WERI-Rb-1 (cell line): ENCODE measurements at regions not wholly inside any gene's neighbourhood (a gene's known extent, or its start where the extent isn't known, plus 50 kb on each side); places are given as distances from the start of the nearest gene placed in this dataset.

Source experiments
- DNase-seq: peaks from one replicate; pipeline ENCODE4 v3.0.0-alpha.2; 2020
- H3K27ac ChIP-seq: fragments of 250-450 bp; sonication (Bioruptor Pico); 2 replicates; pipeline ENCODE4 v1.5.1; 2020; ENCODE audit warnings: mild to moderate bottlenecking, moderate library complexity
- H3K27me3 ChIP-seq: fragments of 250-450 bp; sonication (Bioruptor Pico); 2 replicates; pipeline ENCODE4 v1.5.1; 2021; ENCODE audit warnings: mild to moderate bottlenecking, low read depth, moderate library complexity; ENCODE audit not compliant: insufficient read depth, severe bottlenecking
- H3K36me3 ChIP-seq: fragments of 250-450 bp; sonication (Bioruptor Pico); 2 replicates; pipeline ENCODE4 v1.5.1; 2020; ENCODE audit warnings: mild to moderate bottlenecking, moderate library complexity
- H3K4me3 ChIP-seq: 2 replicates; pipeline ENCODE4 v1.5.1; 2011; ENCODE audit warnings: low read depth, mild to moderate bottlenecking, control low read depth, low read length
- H3K9me3 ChIP-seq: fragments of 250-450 bp; sonication (Bioruptor Pico); 2 replicates; pipeline ENCODE4 v1.5.1; 2021; ENCODE audit warnings: mild to moderate bottlenecking, moderate library complexity; ENCODE audit not compliant: severe bottlenecking
- TF ChIP-seq, protein P1 (sequence below): IDR thresholded peaks from 2 replicates; pipeline ENCODE4 v1.5.1; 2011; ENCODE audit warnings: low read depth, mild to moderate bottlenecking, control low read depth, inconsistent platforms, low read length

DNA sequence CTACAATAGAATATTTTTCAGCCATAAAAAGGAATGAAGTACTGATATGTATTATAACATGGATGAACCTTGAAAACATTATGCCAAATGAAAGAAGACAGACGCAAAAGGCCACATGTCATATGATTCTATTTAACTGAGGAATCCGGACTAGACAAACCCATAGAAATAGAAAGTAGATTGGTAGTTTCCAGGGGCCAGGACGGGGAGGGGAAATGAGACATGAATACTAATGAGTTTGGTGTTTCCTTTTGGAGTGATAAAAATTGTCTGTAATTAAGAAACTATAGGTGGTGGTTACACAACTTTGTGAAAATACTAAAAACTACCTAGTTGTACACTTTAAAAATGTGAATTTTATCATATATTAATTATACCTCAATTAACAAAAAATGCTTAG is 247.6 kb downstream of the BCAT1 start:
- Histone ChIP-seq H3K4me3 (no peak overlapping the region), H3K27me3 (no peaks in the 10 kb centered on the region), H3K9me3 (no peaks in the 10 kb centered on the region), H3K36me3 (no peaks in the 10 kb centered on the region), H3K27ac (no peak overlapping the region)
- TF ChIP-seq, protein P1, sequence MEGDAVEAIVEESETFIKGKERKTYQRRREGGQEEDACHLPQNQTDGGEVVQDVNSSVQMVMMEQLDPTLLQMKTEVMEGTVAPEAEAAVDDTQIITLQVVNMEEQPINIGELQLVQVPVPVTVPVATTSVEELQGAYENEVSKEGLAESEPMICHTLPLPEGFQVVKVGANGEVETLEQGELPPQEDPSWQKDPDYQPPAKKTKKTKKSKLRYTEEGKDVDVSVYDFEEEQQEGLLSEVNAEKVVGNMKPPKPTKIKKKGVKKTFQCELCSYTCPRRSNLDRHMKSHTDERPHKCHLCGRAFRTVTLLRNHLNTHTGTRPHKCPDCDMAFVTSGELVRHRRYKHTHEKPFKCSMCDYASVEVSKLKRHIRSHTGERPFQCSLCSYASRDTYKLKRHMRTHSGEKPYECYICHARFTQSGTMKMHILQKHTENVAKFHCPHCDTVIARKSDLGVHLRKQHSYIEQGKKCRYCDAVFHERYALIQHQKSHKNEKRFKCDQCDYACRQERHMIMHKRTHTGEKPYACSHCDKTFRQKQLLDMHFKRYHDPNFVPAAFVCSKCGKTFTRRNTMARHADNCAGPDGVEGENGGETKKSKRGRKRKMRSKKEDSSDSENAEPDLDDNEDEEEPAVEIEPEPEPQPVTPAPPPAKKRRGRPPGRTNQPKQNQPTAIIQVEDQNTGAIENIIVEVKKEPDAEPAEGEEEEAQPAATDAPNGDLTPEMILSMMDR: no peak
- no peak for DNase-seq

DNA sequence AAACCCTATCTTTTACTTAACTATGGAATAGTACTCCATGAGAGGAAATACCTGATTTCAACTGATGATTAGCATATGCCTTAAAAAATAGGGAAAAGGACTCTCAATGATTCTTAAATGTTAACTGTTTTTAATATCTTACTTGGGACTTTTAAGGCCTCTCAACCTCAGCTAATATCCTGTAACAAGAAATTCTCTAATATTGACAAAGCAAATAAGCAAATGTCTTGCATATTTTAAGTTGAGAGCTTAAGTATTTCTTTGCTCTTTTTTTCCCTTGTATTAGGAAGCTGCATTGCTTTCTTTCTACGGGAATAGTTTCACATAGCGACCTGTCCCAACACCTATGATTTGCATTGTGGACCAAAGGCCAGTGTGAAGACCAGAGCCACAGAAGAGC is 249.9 kb downstream of the BCAT1 start:
- no peak overlapping the region for H3K27ac ChIP-seq
- H3K36me3 ChIP-seq: no peaks in the 10 kb centered on the region
- H3K9me3 ChIP-seq: no peaks in the 10 kb centered on the region
- DNase-seq: no peak
- no peaks in the 10 kb centered on the region for H3K27me3 ChIP-seq
- TF ChIP-seq, protein P1: no peak
- H3K4me3 ChIP-seq: no peak overlapping the region

DNA sequence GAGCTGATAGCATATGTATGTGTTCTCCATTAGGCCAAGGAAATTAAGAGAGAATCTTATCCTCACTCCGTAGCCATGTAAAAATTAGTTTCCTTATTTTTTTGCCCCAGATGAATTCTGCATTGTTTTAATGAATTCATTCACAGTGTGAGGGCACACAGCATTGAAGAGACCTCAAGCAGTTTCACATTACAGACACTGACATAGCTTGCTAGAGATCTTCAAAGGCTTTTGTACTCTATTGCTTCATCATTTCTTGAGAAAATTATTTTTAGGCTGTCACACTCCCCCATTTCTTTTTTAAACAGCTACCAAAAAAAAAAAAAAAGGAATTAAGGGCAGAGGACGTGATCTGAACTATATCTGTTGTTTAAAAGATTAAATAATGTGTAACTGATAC is 251.1 kb downstream of the BCAT1 start:
- Histone ChIP-seq H3K4me3 (no peak overlapping the region), H3K27ac (no peak overlapping the region), H3K9me3 (no peaks in the 10 kb centered on the region), H3K27me3 (no peaks in the 10 kb centered on the region), H3K36me3 (no peaks in the 10 kb centered on the region)
- no peak for DNase-seq
- TF ChIP-seq, protein P1: no peak

DNA sequence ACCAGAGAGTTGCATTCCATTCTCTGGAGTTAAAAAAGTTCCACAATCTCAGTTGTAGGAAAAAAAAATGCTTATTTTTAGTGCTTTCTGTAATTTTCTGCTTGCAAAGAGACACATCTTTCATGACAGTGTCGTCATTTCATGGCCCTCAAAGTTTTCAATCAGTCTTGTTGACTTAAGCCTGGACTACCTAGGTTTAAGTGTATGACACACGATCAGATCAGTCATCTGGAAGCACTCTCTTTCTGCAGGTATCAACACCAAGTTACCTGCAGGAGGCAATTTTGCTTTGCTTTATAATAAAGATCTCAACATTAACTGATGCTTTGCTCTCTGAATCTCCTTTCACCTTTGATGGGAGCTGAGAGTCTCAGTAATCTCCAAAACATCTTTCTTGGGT is 251.6 kb downstream of the BCAT1 start:
- H3K4me3 ChIP-seq: no peak overlapping the region
- no peaks in the 10 kb centered on the region for H3K27me3 ChIP-seq
- TF ChIP-seq, protein P1: no peak
- DNase-seq: no peak
- H3K27ac ChIP-seq: no peak overlapping the region
- no peaks in the 10 kb centered on the region for H3K36me3 ChIP-seq
- H3K9me3 ChIP-seq: no peaks in the 10 kb centered on the region

DNA sequence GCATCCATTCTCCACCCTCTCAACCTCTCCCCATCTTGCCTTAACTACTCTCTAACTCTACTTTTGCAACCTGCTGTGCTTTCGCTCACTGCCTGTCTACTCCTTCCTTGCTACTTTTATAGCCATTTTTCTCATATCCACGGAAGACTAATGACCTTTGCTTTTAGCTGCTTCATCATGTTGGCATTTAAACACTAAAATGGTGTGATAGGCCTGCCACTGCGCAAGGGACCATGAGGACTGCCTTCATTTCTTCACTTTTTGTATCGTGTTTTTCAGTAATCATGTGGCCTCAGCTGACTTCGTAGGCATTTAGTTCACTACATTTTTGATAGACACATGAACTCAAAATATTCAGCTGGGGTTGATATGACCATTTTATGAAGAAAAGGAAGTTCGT is 252.1 kb downstream of the BCAT1 start:
- no peak overlapping the region for H3K4me3 ChIP-seq
- no peaks in the 10 kb centered on the region for H3K36me3 ChIP-seq
- DNase-seq: no peak
- H3K27me3 ChIP-seq: no peaks in the 10 kb centered on the region
- TF ChIP-seq, protein P1: no peak
- no peak overlapping the region for H3K27ac ChIP-seq
- H3K9me3 ChIP-seq: no peaks in the 10 kb centered on the region

DNA sequence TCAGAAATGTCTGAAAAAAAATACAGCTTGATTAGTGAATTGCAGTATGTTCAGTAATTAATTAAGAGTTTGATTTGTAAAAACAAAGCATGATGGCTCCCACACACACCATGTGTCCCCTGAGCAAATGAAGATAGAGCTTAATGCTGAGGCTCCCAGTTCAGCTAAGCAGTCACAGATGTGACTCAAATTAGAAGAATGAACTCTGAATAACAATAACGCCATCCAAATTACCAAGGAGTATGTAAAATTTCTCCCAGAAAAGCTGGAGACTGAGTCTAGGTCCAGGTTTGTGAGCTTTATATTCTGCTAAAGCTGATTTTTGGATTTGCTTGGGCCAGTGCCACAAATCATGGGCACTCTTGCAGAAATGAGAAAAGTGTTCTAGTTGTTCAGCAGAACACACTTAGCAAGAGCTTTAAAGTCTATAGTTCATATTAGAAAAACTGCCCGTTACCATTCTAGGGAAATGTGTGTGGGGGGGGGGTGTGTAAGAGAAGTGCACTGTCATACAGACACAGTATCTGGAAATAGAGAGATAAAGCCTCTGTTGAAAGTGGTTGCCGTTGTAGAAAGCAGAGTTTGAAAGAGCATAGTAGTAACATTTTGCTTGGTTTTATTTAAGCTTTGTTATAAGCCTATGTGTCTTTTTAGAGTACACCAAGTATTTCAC is 253.1 kb downstream of the BCAT1 start:
- Histone ChIP-seq H3K27ac (no peak overlapping the region), H3K27me3 (no peaks in the 10 kb centered on the region), H3K4me3 (no peak overlapping the region), H3K36me3 (no peaks in the 10 kb centered on the region), H3K9me3 (no peaks in the 10 kb centered on the region)
- DNase-seq: no peak
- TF ChIP-seq, protein P1: no peak
